NCI-H2196 (cell line): ENCODE measurements at regions not wholly inside any gene's neighbourhood (a gene's known extent, or its start where the extent isn't known, plus 50 kb on each side); places are given as distances from the start of the nearest gene placed in this dataset.

Experiments used
- DNase-seq: peaks from one replicate; lab custom pipeline; 2025; ENCODE audit not compliant: unreplicated experiment; lab: John Stamatoyannopoulos, UW

DNA sequence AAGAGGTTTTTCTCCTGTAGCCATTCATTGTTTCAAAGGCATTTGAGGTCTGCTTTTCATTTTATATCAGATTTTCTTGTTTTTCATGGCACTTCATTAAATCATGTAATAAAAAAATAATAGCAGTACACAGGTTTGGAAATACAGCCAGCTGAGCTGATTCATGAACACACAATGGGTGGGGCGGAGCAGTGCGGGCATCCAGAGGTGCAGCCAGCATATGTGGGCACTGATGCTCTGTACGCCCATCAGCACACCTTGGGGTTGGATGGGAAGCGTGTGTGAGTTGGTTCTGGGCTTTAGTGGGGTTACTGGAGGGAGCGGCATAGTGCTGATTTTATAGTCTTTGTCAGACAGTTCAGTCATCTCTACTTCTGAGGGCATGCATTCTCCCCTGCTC, 54.2 kb upstream of the IRX4 start:
- DNase-seq = no peak

DNA sequence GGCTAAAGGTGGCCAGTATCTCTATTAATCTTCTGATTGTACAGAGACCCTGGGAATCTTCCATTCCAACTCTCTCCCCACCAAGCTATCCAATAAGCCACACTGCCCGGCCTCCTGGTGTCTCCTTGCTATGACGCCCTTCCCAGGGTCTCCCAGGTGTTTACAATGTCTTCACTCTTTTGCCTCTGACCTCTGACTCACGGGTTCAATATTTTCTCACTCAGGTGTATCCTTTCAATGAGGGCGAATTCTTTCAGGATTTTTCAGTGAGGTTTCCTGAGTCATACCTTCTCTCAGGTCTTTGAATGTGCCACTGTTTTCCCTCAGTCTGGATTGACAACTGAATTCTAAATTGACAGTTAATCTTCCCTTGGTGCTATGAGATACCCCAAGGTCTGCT, 53.7 kb upstream of the IRX4 start:
- DNase-seq = no peak

DNA sequence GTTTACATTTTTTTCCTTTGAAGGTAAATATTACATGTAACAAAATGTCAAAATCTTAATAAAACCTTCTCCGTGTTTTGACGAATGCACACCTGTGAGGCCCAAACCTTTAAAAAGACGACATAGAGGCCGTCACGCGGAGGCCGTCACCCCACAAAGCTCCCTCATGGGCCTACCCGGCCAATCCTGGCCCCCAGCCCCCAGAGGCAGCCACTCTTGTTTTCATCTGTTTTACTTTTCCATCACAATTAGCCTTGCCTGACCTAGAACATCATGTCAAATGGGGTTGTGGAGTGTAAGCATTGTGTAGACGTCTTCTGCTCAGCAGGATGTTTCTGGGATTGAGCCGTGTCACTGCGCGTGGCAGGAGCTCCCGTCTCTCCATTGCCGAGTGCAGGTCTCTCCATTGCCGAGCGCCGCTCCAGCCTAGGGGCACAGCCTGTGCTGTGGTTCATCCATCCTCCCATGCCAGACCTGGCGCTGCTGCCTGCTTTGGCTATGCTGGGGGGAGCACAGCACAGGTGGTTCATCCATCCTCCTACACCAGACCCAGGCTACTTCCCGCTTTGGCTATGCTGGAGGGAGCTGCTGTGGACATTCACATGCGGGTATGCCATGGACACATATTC, 52.2 kb upstream of the IRX4 start:
- DNase-seq = no peak

DNA sequence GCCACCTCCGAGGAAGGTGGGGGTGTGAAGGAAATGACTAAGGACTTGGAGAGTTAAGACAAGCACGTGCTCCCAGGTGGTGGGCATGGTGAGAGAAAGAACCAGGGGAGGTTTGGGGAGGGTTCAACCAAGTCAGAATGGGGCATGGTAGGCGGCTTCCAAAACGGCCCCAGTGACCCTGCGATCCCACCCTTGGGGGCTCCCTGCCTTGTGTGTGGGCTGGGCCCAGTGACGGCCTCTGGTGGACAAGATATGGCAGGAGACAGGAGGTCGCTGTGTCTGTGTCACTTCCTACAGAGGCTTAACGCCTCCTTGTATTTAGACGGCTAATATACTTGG, 51.3 kb upstream of the IRX4 start:
- no peak for DNase-seq

DNA sequence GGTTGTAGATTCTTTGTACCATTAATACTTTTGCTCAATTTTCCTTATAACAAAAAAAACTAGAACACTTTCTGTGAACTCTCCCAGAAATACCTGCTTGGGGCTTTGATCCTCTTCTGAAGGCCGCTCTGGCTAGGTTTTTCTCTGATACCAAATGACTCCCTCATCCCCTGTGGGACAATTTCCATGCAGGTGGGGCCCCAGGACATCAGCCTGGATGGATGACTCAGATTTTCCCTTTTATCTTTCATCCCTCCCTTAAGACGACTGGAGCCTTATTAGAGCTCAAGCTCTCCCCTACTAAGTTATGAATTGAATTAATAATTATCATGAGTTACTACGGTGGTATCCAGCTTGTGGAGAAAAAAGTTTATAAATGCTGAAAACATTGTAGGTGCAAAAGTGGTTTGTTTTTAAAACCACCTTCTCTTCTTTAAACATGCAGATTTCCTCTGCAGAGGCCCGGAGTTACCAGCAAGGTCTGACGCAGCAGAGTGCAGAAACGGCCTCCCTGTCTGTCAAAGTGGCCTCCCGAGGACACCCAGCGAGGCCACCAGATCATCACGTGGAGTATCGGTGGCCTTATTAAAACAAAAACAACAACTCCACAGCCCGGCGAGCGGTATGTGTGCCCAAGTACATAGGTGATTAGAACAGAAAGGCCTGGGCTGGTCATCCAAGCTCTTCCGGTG, 50.8 kb upstream of the IRX4 start:
- DNase-seq = no peak
